ENCODE measurements at regions not wholly inside any gene's neighbourhood (a gene's known extent, or its start where the extent isn't known, plus 50 kb on each side); places are given as distances from the start of the nearest gene placed in this dataset.

GRCh38 chr9:115481769-115482168 is 363.8 kb upstream of the TNC start:
- no peaks in the 10 kb centered on the region; the same call in 1 of the 2 replicates for H3K27me3 ChIP-seq (replicated peaks; ENCODE audit: control insufficient read depth, insufficient read depth, low read length)
- no peak for TF ChIP-seq CTCF (IDR thresholded peaks at IDR 0.05; ENCODE audit: insufficient read depth, low read length, poor library complexity, severe bottlenecking)

GRCh38 chr9:115482747-115483146 is 364.8 kb upstream of the TNC start:
- Histone ChIP-seq H3K4me3 (replicated peaks; ENCODE audit: low read depth, low read length) (no peak overlapping the region), H3K36me3 (ENCODE audit: control insufficient read depth, insufficient read depth, low read length) (no peaks in the 10 kb centered on the region), H3K27me3 (replicated peaks; ENCODE audit: control insufficient read depth, insufficient read depth, low read length) (no peaks in the 10 kb centered on the region; the same call in 1 of the 2 replicates)
- no peak for DNase-seq (ENCODE audit: extremely low read depth, insufficient read length)
- no peak for TF ChIP-seq CTCF (IDR thresholded peaks at IDR 0.05; ENCODE audit: insufficient read depth, low read length, poor library complexity, severe bottlenecking)

More at GRCh38 chr9:115481769-115482168, 363.8 kb upstream of the TNC start:
- no peak for DNase-seq (ENCODE audit: extremely low read depth, insufficient read length)
- Histone ChIP-seq H3K36me3 (ENCODE audit: control insufficient read depth, insufficient read depth, low read length) (no peaks in the 10 kb centered on the region), H3K4me3 (replicated peaks; ENCODE audit: low read depth, low read length) (no peak overlapping the region)

- Histone ChIP-seq H3K4me3 (replicated peaks; ENCODE audit: low read depth, low read length) (no peak overlapping the region), H3K27me3 (replicated peaks; ENCODE audit: control insufficient read depth, insufficient read depth, low read length) (no peaks in the 10 kb centered on the region), H3K36me3 (ENCODE audit: control insufficient read depth, insufficient read depth, low read length) (no peaks in the 10 kb centered on the region)
- TF ChIP-seq CTCF (IDR thresholded peaks at IDR 0.05; ENCODE audit: insufficient read depth, low read length, poor library complexity, severe bottlenecking) = no peak
- DNase-seq (ENCODE audit: extremely low read depth, insufficient read length) = no peak
These were observed 374.9 kb upstream of the TNC start for GRCh38 chr9:115492869-115493268.

DNA sequence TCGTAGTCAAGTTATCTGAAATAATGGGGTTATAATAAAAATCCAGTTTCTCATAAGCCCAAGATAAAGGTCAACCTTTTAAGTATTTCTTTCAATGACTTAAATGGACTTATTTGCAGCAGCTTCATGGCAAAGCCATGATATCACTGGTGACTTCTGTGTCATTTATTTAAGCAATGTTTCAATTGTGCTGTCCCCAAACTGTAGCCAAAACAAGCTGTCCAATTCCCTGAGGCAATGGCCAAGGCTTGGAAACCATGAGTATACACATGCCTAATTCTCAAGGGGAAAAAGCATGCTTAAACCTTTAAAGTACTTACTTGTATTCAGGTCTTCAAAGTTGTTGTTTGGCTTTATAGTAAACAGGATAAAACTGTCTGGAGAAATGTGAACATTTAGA is 376.4 kb upstream of the TNC start:
- no peak for TF ChIP-seq CTCF (IDR thresholded peaks at IDR 0.05; ENCODE audit: insufficient read depth, low read length, poor library complexity, severe bottlenecking)
- no peaks in the 10 kb centered on the region for H3K36me3 ChIP-seq (ENCODE audit: control insufficient read depth, insufficient read depth, low read length)
- no peak overlapping the region for H3K4me3 ChIP-seq (replicated peaks; ENCODE audit: low read depth, low read length)
- no peak for DNase-seq (ENCODE audit: extremely low read depth, insufficient read length)
- no peaks in the 10 kb centered on the region for H3K27me3 ChIP-seq (replicated peaks; ENCODE audit: control insufficient read depth, insufficient read depth, low read length)

DNA sequence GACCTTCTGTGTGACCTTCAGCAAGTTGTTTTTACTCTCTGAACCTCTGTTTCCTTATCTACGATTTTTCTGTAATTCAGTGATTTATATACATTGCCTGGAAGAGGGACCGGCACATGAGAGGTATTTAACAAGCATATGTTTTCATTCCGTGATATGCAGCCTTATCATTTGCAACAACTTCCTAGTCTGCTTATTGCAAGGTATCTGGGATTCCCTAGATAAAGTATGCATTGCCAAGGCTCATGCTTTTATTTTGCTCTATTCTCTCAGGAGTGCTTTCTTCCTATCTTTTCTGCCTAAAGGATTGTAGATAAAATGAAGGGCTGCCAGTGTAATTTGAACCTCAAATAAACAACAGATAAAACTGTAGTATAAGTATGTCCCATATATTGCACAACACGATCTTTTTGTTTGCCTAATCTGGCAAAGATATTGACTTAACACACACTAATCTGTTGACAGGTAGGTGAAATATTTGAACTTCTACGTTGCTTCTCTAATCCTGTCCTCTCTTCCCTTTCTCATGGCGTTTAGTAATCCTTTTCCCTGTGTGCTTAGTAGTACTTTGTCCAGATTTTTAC is 377.2 kb upstream of the TNC start:
- DNase-seq (ENCODE audit: extremely low read depth, insufficient read length) = no peak
- Histone ChIP-seq H3K36me3 (ENCODE audit: control insufficient read depth, insufficient read depth, low read length) (no peaks in the 10 kb centered on the region), H3K4me3 (replicated peaks; ENCODE audit: low read depth, low read length) (no peak overlapping the region), H3K27me3 (replicated peaks; ENCODE audit: control insufficient read depth, insufficient read depth, low read length) (no peaks in the 10 kb centered on the region)
- TF ChIP-seq CTCF (IDR thresholded peaks at IDR 0.05; ENCODE audit: insufficient read depth, low read length, poor library complexity, severe bottlenecking) = no peak

DNA sequence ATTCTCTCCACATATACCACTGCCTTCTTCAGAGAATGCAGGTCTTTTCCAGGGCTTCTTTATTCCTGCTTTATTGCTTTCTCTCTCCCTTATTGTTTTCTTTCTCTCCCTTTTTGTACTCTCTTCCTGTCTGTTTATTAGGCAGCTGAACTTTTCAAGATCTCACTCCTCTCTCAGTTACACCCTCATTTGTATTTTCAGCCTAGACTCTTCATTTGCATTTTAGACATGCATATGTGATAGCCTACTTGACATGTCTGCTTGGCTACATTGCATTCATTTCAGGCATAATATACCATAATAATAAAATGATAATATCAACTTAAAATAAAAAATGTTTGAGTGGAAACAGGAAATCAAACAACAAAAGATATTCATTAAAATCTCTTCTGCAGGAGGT is 377.9 kb upstream of the TNC start:
- Histone ChIP-seq H3K4me3 (replicated peaks; ENCODE audit: low read depth, low read length) (no peak overlapping the region), H3K27me3 (replicated peaks; ENCODE audit: control insufficient read depth, insufficient read depth, low read length) (no peaks in the 10 kb centered on the region), H3K36me3 (ENCODE audit: control insufficient read depth, insufficient read depth, low read length) (no peaks in the 10 kb centered on the region)
- TF ChIP-seq CTCF (IDR thresholded peaks at IDR 0.05; ENCODE audit: insufficient read depth, low read length, poor library complexity, severe bottlenecking) = no peak
- no peak for DNase-seq (ENCODE audit: extremely low read depth, insufficient read length)

Measured in GM06990 (cell line).